IMR-90 (cell line): ENCODE measurements at regions not wholly inside any gene's neighbourhood (a gene's known extent, or its start where the extent isn't known, plus 50 kb on each side); places are given as distances from the start of the nearest gene placed in this dataset.

Source experiments
- ATAC-seq: fragments of 200-7000 bp; cut with Tn5 transposase; 2 replicates; pipeline ENCODE4 v1.9.1; 2020; ENCODE audit warnings: low read depth, mild to moderate bottlenecking, moderate library complexity
- BruUV-seq: library from RNA; stranded (reverse); fragments of 400-500 nt; replicated peaks from 2 replicates; lab custom pipeline; 2021; lab: Mats Ljungman, UMichigan
- CTCF ChIA-PET: fragments of 300-600 bp; formaldehyde crosslinking; extraction: SDS; loops from one replicate; lab custom pipeline; 2021; ENCODE audit warnings: antibody characterized with exemption; lab: Yijun Ruan, JAX
- POLR2A ChIA-PET: fragments of 300-600 bp; sonication (Branson Sonifier 250); formaldehyde crosslinking; loops from one replicate; lab custom pipeline; 2022; ENCODE audit warnings: antibody characterized with exemption; ENCODE audit not compliant: unreplicated experiment; lab: Charles Lee
- DNase-seq: peaks from one replicate; pipeline ENCODE4 v3.0.0; 2013
- H2AFZ ChIP-seq: replicated peaks from 2 replicates; pipeline ENCODE3; 2013; ENCODE audit warnings: low read length, mild to moderate bottlenecking; ENCODE audit not compliant: poor library complexity
- H2AK5ac ChIP-seq: 2 replicates; pipeline ENCODE4 v1.6.1; 2013; ENCODE audit warnings: low read depth, low read length, inconsistent platforms
- H2AK9ac ChIP-seq: replicated peaks from 2 replicates; pipeline ENCODE3; 2013; ENCODE audit warnings: mild to moderate bottlenecking, low read depth, low read length, moderate library complexity; ENCODE audit not compliant: poor library complexity
- H2BK120ac ChIP-seq: 2 replicates; pipeline ENCODE4 v1.6.1; 2013; ENCODE audit warnings: low read depth, low read length, inconsistent platforms
- H2BK15ac ChIP-seq: 3 replicates; pipeline ENCODE4 v1.6.1; 2013; ENCODE audit warnings: low read depth, low read length, inconsistent platforms
- H2BK20ac ChIP-seq: 2 replicates; pipeline ENCODE4 v1.6.1; 2013; ENCODE audit warnings: low read depth, mild to moderate bottlenecking, inconsistent platforms, low read length, moderate library complexity
- H2BK5ac ChIP-seq: 2 replicates; pipeline ENCODE4 v1.6.1; 2013; ENCODE audit warnings: mild to moderate bottlenecking, low read depth, low read length, inconsistent platforms; ENCODE audit not compliant: poor library complexity, severe bottlenecking
- H3K14ac ChIP-seq: replicated peaks from 2 replicates; pipeline ENCODE4 v1.6.1; 2013; ENCODE audit warnings: low read depth, low read length, inconsistent platforms
- H3K18ac ChIP-seq: 2 replicates; pipeline ENCODE4 v1.6.1; 2013; ENCODE audit warnings: low read depth, low read length, control low read depth
- H3K23ac ChIP-seq: 2 replicates; pipeline ENCODE4 v1.6.1; 2013; ENCODE audit warnings: low read depth, low read length, inconsistent platforms
- H3K27ac ChIP-seq: 2 replicates; pipeline ENCODE4 v1.5.1; 2013; ENCODE audit warnings: mild to moderate bottlenecking, control low read depth, low read length; ENCODE audit not compliant: insufficient read depth
- H3K27me3 ChIP-seq: 2 replicates; pipeline ENCODE4 v1.6.1; 2013; ENCODE audit warnings: low read length; ENCODE audit not compliant: control insufficient read depth, insufficient read depth
- H3K36me3 ChIP-seq: 2 replicates; pipeline ENCODE4 v1.6.1; 2013; ENCODE audit warnings: low read length, mixed read lengths; ENCODE audit not compliant: control insufficient read depth, insufficient read depth
- H3K4ac ChIP-seq: 2 replicates; pipeline ENCODE4 v1.6.1; 2013; ENCODE audit warnings: low read depth, low read length, inconsistent platforms
- H3K4me1 ChIP-seq: 2 replicates; pipeline ENCODE4 v1.6.1; 2013; ENCODE audit warnings: low read length, mixed read lengths; ENCODE audit not compliant: control insufficient read depth, insufficient read depth
- H3K4me2 ChIP-seq: 2 replicates; pipeline ENCODE4 v1.6.1; 2013; ENCODE audit warnings: low read depth, mild to moderate bottlenecking, control low read depth, low read length, moderate library complexity
- H3K4me3 ChIP-seq: 2 replicates; pipeline ENCODE4 v1.5.1; 2013; ENCODE audit warnings: low read depth, mild to moderate bottlenecking, control low read depth, low read length, moderate library complexity; ENCODE audit not compliant: insufficient read depth
- H3K56ac ChIP-seq: 2 replicates; pipeline ENCODE4 v1.6.1; 2013; ENCODE audit warnings: low read length, inconsistent platforms; ENCODE audit not compliant: insufficient read depth; ENCODE audit errors: extremely low read depth
- H3K79me1 ChIP-seq, 2 experiments: 2 replicates each; pipeline ENCODE4 v1.6.1; 2013; ENCODE audit warnings: low read length in 2 of 2, inconsistent platforms in 1 of 2, low read depth in 1 of 2
- H3K9ac ChIP-seq: 2 replicates; pipeline ENCODE4 v1.6.1; 2013; ENCODE audit warnings: low read depth, low read length, control low read depth
- H3K9me1 ChIP-seq: 2 replicates; pipeline ENCODE4 v1.6.1; 2013; ENCODE audit warnings: low read length, inconsistent platforms; ENCODE audit not compliant: insufficient read depth
- H3K9me3 ChIP-seq: 2 replicates; pipeline ENCODE4 v1.6.1; 2013; ENCODE audit warnings: low read length; ENCODE audit not compliant: control insufficient read depth, insufficient read depth
- H4K20me1 ChIP-seq: 2 replicates; pipeline ENCODE4 v1.6.1; 2013; ENCODE audit warnings: low read length, inconsistent platforms; ENCODE audit not compliant: insufficient read depth
- H4K5ac ChIP-seq: 2 replicates; pipeline ENCODE4 v1.6.1; 2013; ENCODE audit warnings: mild to moderate bottlenecking, low read depth, low read length, control low read depth
- H4K8ac ChIP-seq, 2 experiments: 2 replicates each; pipeline ENCODE4 v1.6.1; 2013; ENCODE audit warnings: low read depth in 2 of 2, low read length in 2 of 2, control low read depth in 1 of 2, inconsistent platforms in 1 of 2
- H4K91ac ChIP-seq: 2 replicates; pipeline ENCODE4 v1.6.1; 2013; ENCODE audit warnings: low read depth, low read length, inconsistent platforms; ENCODE audit not compliant: insufficient read depth
- CEBPB ChIP-seq: IDR thresholded peaks from 2 replicates; pipeline ENCODE4 v1.6.1; 2012; ENCODE audit warnings: low read depth, low read length, improper control_type of control experiment
- MAFK ChIP-seq: IDR thresholded peaks from 2 replicates; pipeline ENCODE4 v1.6.1; 2012; ENCODE audit warnings: low read depth, low read length, improper control_type of control experiment
- POLR2A ChIP-seq: IDR thresholded peaks from 2 replicates; pipeline ENCODE4 v1.6.1; 2012; ENCODE audit warnings: mild to moderate bottlenecking, low read depth, low read length
- WGBS, 2 experiments: methylation state at CpG; one replicate each; pipeline versions ENCODE4 v1.1.5 to v1.1.7; 2013; ENCODE audit warnings: missing lambda C conversion rate in 2 of 2; ENCODE audit not compliant: insufficient read length in 1 of 2; ENCODE audit errors: extremely low coverage in 2 of 2; 5-methylcytosine and 5-hydroxymethylcytosine counted together
- dilution Hi-C: fragments of 300-500 bp; cut with HindIII; formaldehyde crosslinking; loops from one replicate; pipeline ENCODE4 v1.14.3; 2018; ENCODE audit warnings: low sequenced_read_pairs; ENCODE audit not compliant: unreplicated experiment
- in situ Hi-C: fragments of 300-500 bp; cut with MboI; formaldehyde crosslinking; loops from 3 replicates; pipeline ENCODE4 v1.14.3; 2019; ENCODE audit warnings: low sequenced_read_pairs, inconsistent platforms, mixed read lengths
- intact Hi-C: fragments of 100-400 bp; cut with micrococcal nuclease; formaldehyde crosslinking; loops from 2 replicates; pipeline ENCODE4 v1.10.0; 2022

DNA sequence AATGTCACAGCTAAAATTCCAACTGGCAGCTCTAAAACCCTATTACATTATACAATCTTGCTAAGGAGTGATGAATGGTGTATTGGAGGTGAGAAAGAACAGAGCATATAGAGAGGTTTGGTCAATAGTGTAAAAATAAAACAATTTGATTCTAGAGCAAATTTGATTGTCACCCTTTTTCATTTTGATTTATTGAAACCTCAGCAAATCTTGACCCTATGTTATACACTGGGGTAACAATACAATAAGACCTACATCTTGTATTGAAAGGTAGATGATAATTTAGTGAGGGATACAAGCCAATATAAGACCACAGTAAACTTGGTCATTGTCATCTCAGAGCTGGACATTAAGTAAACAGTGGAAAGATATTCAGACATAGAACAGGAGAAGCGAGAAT, 671.9 kb downstream of the IRS1 start:
- Histone ChIP-seq H2AK9ac (no peak overlapping the region), H2BK5ac (no peak overlapping the region), H3K27ac (no peak overlapping the region), H2BK15ac (no peak overlapping the region), H3K36me3 (no peaks in the 10 kb centered on the region), H3K9me1 (no peaks in the 10 kb centered on the region), H3K56ac (no peak overlapping the region), H3K79me1 (no peaks in the 10 kb centered on the region), H4K5ac (no peak overlapping the region), H2BK20ac (no peak overlapping the region), H3K14ac (no peak overlapping the region), H2AFZ (no peak overlapping the region), H4K8ac (no peak overlapping the region), H3K18ac (no peak overlapping the region), H3K9me3 (no peaks in the 10 kb centered on the region), H2BK120ac (no peak overlapping the region), H3K4ac (no peak overlapping the region), H2AK5ac (no peak overlapping the region), H3K9ac (no peak overlapping the region), H3K27me3 (no peaks in the 10 kb centered on the region), H3K4me2 (no peak overlapping the region), H4K20me1 (no peaks in the 10 kb centered on the region), H4K91ac (no peak overlapping the region), H3K4me3 (no peak overlapping the region), H3K23ac (no peak overlapping the region), H3K4me1 (peaks cover 4% of the 10 kb centered on the region)
- DNase-seq (no peak), ATAC-seq (no peak)
- BruUV-seq, result no TSS peak
- ChIA-PET CTCF (no interaction called here), POLR2A (no interaction called here)
- in situ Hi-C loops, result no loop called here
- intact Hi-C loops, result no loop called here
- TF ChIP-seq CEBPB (no peak), MAFK (peak; percentile 66), POLR2A (no peak)
- dilution Hi-C loops, result no loop called here
- no CpG with 5 or more reads among the region's 1 CpG for WGBS, 2 experiments
